ENCODE measurements at regions not wholly inside any gene's neighbourhood (a gene's known extent, or its start where the extent isn't known, plus 50 kb on each side); places are given as distances from the start of the nearest gene placed in this dataset.

GRCh38 chr15:60072826-60073465, 68.8 kb downstream of the FOXB1 start:
- no peak for TF ChIP-seq CTCF (IDR thresholded peaks at IDR 0.05; ENCODE audit: low read length)
- TF ChIP-seq EZH2 (optimal IDR thresholded peaks at IDR 0.05; ENCODE audit: low read depth, low read length): no peak
- no peak for TF ChIP-seq EZH2phosphoT487 (IDR thresholded peaks at IDR 0.05; ENCODE audit: low read length)

Measured in MM.1S (cell line).